NCI-H128 (cell line): ENCODE measurements at regions not wholly inside any gene's neighbourhood (a gene's known extent, or its start where the extent isn't known, plus 50 kb on each side); places are given as distances from the start of the nearest gene placed in this dataset.
"Not testable (repeated sequence)": the region's sequence is repeated elsewhere in the genome, so short reads cannot be mapped to it uniquely, and the experiment has no call there.

Source experiments
- DNase-seq: peaks from one replicate; lab custom pipeline; 2025; ENCODE audit not compliant: unreplicated experiment; lab: John Stamatoyannopoulos, UW

GRCh38 chr1:189656628-189657530, 820.8 kb downstream of the BRINP3 start:
- DNase-seq = no peak

GRCh38 chr1:189657715-189658114, 819.9 kb downstream of the BRINP3 start:
- no peak for DNase-seq

GRCh38 chr1:189658381-189658780, 819.3 kb downstream of the BRINP3 start:
- no peak for DNase-seq

GRCh38 chr1:189659731-189660130, 817.9 kb downstream of the BRINP3 start:
- no peak for DNase-seq

- no peak for DNase-seq
Observed at GRCh38 chr1:189662190-189662589, 815.5 kb downstream of the BRINP3 start.

- no peak for DNase-seq
Observed at GRCh38 chr1:189669846-189670245, 807.8 kb downstream of the BRINP3 start.

GRCh38 chr1:189673217-189673616, 804.4 kb downstream of the BRINP3 start:
- DNase-seq = no peak

- DNase-seq = no peak
Observed at GRCh38 chr1:189675712-189676244, 801.9 kb downstream of the BRINP3 start.

GRCh38 chr1:189678779-189679178, 798.9 kb downstream of the BRINP3 start:
- DNase-seq = no peak

- DNase-seq = no peak
Observed at GRCh38 chr1:189681252-189681919, 796.3 kb downstream of the BRINP3 start.

GRCh38 chr1:189682591-189682990, 795.1 kb downstream of the BRINP3 start:
- DNase-seq = no peak

- DNase-seq = no peak
Observed at GRCh38 chr1:189686288-189686687, 791.4 kb downstream of the BRINP3 start.

- no peak for DNase-seq
Observed at GRCh38 chr1:189693140-189693539, 784.5 kb downstream of the BRINP3 start.

- DNase-seq = no peak
Observed at GRCh38 chr1:189696297-189696696, 781.4 kb downstream of the BRINP3 start.

- no peak for DNase-seq
Observed at GRCh38 chr1:189697113-189697512, 780.6 kb downstream of the BRINP3 start.

- DNase-seq = no peak
Observed at GRCh38 chr1:189701606-189702005, 776.1 kb downstream of the BRINP3 start.

GRCh38 chr1:189706594-189706993, 771.1 kb downstream of the BRINP3 start:
- DNase-seq = no peak

- DNase-seq = no peak
Observed at GRCh38 chr1:189708674-189709073, 769.0 kb downstream of the BRINP3 start.

- not testable (repeated sequence) for DNase-seq
Observed at GRCh38 chr1:189718147-189718795, 759.4 kb downstream of the BRINP3 start.

GRCh38 chr1:189726806-189727205, 750.9 kb downstream of the BRINP3 start:
- DNase-seq = no peak

GRCh38 chr1:189751311-189751710, 726.4 kb downstream of the BRINP3 start:
- DNase-seq = no peak
